ENCODE measurements at regions not wholly inside any gene's neighbourhood (a gene's known extent, or its start where the extent isn't known, plus 50 kb on each side); places are given as distances from the start of the nearest gene placed in this dataset.

DNA sequence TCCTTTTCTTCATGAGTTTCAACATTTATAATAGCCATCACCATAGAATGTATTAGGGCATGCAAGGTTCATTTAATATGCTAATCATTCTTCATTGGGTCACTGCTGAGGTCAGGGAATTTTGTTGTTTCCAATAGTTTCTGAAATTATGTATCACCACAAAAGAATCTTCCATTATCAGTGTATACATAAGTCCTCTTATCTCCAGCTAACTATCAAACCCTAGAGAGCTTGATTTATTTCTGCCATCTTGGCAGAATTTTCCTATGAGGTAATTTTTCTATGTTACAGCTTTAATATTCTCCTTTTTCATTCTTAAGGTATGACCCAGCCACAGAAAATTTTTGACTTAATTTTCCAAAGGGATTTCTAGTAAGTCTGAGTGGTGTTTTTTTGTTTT is 415.0 kb upstream of the SLITRK1 start:
- intact Hi-C loops (cut with DNase I; ENCODE audit: low total_unique reads) (no loop called here), in situ Hi-C loops (cut with MboI; ENCODE audit: low sequenced_read_pairs in 4 of 4) (no loop called here)
- Histone ChIP-seq H3K9me3 (no peaks in the 10 kb centered on the region), H3K27me3 (no peaks in the 10 kb centered on the region), H3K27ac (no peak overlapping the region), H3K4me1 (no peaks in the 10 kb centered on the region), H3K36me3 (no peaks in the 10 kb centered on the region), H3K4me3 (no peak overlapping the region)
- no peak for DNase-seq
- TF ChIP-seq POLR2A (IDR thresholded peaks at IDR 0.05), result no peak
- TF ChIP-seq, protein P1, sequence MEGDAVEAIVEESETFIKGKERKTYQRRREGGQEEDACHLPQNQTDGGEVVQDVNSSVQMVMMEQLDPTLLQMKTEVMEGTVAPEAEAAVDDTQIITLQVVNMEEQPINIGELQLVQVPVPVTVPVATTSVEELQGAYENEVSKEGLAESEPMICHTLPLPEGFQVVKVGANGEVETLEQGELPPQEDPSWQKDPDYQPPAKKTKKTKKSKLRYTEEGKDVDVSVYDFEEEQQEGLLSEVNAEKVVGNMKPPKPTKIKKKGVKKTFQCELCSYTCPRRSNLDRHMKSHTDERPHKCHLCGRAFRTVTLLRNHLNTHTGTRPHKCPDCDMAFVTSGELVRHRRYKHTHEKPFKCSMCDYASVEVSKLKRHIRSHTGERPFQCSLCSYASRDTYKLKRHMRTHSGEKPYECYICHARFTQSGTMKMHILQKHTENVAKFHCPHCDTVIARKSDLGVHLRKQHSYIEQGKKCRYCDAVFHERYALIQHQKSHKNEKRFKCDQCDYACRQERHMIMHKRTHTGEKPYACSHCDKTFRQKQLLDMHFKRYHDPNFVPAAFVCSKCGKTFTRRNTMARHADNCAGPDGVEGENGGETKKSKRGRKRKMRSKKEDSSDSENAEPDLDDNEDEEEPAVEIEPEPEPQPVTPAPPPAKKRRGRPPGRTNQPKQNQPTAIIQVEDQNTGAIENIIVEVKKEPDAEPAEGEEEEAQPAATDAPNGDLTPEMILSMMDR (IDR thresholded peaks at IDR 0.05 in 4 of 5, conservative IDR thresholded peaks at IDR 0.05 in 1 of 5), result no peak
- no peak for ATAC-seq

- in situ Hi-C loops (cut with MboI; ENCODE audit: low sequenced_read_pairs in 4 of 4) (no loop called here), intact Hi-C loops (cut with DNase I; ENCODE audit: low total_unique reads) (no loop called here)
- no peak overlapping the region for H3K4me3 ChIP-seq
- no peaks in the 10 kb centered on the region for H3K27me3 ChIP-seq
- no peak for ATAC-seq
- H3K9me3 ChIP-seq, result no peaks in the 10 kb centered on the region
- H3K27ac ChIP-seq, result no peak overlapping the region
- no peak for DNase-seq
- H3K36me3 ChIP-seq, result no peaks in the 10 kb centered on the region
- no peak for TF ChIP-seq POLR2A (IDR thresholded peaks at IDR 0.05)
- TF ChIP-seq, protein P1 (IDR thresholded peaks at IDR 0.05 in 4 of 5, conservative IDR thresholded peaks at IDR 0.05 in 1 of 5), result no peak
- H3K4me1 ChIP-seq, result no peaks in the 10 kb centered on the region
These were observed 414.1 kb upstream of the SLITRK1 start for GRCh38 chr13:84296401-84296800.

GRCh38 chr13:84294576-84294975 is 412.3 kb upstream of the SLITRK1 start:
- intact Hi-C loops (cut with DNase I; ENCODE audit: low total_unique reads) (no loop called here), in situ Hi-C loops (cut with MboI; ENCODE audit: low sequenced_read_pairs in 4 of 4) (no loop called here)
- TF ChIP-seq, protein P1 (IDR thresholded peaks at IDR 0.05 in 4 of 5, conservative IDR thresholded peaks at IDR 0.05 in 1 of 5), result no peak
- no peak for TF ChIP-seq POLR2A (IDR thresholded peaks at IDR 0.05)
- Histone ChIP-seq H3K9me3 (no peaks in the 10 kb centered on the region), H3K27ac (no peak overlapping the region), H3K36me3 (no peaks in the 10 kb centered on the region), H3K4me1 (no peaks in the 10 kb centered on the region), H3K4me3 (no peak overlapping the region), H3K27me3 (no peaks in the 10 kb centered on the region)
- DNase-seq (no peak), ATAC-seq (no peak)

- ATAC-seq, result no peak
- Histone ChIP-seq H3K9me3 (no peaks in the 10 kb centered on the region), H3K4me1 (no peaks in the 10 kb centered on the region), H3K27me3 (no peaks in the 10 kb centered on the region), H3K36me3 (no peaks in the 10 kb centered on the region), H3K4me3 (no peak overlapping the region), H3K27ac (no peak overlapping the region)
- in situ Hi-C loops (cut with MboI; ENCODE audit: low sequenced_read_pairs in 4 of 4) (no loop called here), intact Hi-C loops (cut with DNase I; ENCODE audit: low total_unique reads) (no loop called here)
- TF ChIP-seq, protein P1 (IDR thresholded peaks at IDR 0.05 in 4 of 5, conservative IDR thresholded peaks at IDR 0.05 in 1 of 5), result no peak
- no peak for TF ChIP-seq POLR2A (IDR thresholded peaks at IDR 0.05)
- no peak for DNase-seq
These were observed 408.1 kb upstream of the SLITRK1 start for GRCh38 chr13:84290386-84290785.

DNA sequence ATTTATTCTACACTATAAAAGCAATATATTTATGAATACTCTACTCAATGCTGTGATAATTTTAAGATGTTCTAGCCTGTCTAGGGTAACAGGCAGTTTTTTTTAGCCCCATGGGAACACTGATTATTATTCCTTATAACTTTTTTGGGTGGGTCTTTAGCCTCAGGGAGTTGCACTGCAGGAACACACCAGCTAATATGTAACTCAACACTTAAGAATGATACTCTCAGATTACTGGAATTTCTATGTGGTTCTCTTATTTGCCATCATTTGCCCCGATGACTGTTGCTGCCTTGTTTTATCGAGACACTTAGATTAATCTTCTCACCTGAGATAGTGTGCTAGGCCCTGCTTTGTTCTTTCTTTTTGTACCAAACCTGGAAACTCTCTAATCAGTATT is 396.9 kb upstream of the SLITRK1 start:
- H3K9me3 ChIP-seq, result no peaks in the 10 kb centered on the region
- in situ Hi-C loops (cut with MboI; ENCODE audit: low sequenced_read_pairs in 4 of 4) (no loop called here), intact Hi-C loops (cut with DNase I; ENCODE audit: low total_unique reads) (no loop called here)
- no peak overlapping the region for H3K4me3 ChIP-seq
- H3K27me3 ChIP-seq, result no peaks in the 10 kb centered on the region
- no peaks in the 10 kb centered on the region for H3K36me3 ChIP-seq
- no peak overlapping the region for H3K27ac ChIP-seq
- ATAC-seq, result no peak
- no peak for DNase-seq
- no peaks in the 10 kb centered on the region for H3K4me1 ChIP-seq
- TF ChIP-seq POLR2A (IDR thresholded peaks at IDR 0.05), result no peak
- TF ChIP-seq, protein P1 (IDR thresholded peaks at IDR 0.05 in 4 of 5, conservative IDR thresholded peaks at IDR 0.05 in 1 of 5), result no peak
